Ovary (tissue), 1 donor: ENCODE measurements at regions not wholly inside any gene's neighbourhood (a gene's known extent, or its start where the extent isn't known, plus 50 kb on each side); places are given as distances from the start of the nearest gene placed in this dataset.

Experiments
- EP300 ChIP-seq: sonication (generic); formaldehyde crosslinking; IDR thresholded peaks from one replicate; pipeline ENCODE4 v1.6.1; 2017; ENCODE audit warnings: antibody characterized with exemption
- POLR2A ChIP-seq: fragments of 450-650 bp; IDR thresholded peaks from one replicate; pipeline ENCODE4 v1.6.1; 2017; ENCODE audit warnings: antibody characterized with exemption, mild to moderate bottlenecking, moderate library complexity

- TF ChIP-seq POLR2A, result no peak
- TF ChIP-seq EP300, result no peak
Observed at GRCh38 chr5:112616812-112617547, 120.7 kb upstream of the APC start.
